ENCODE measurements at regions not wholly inside any gene's neighbourhood (a gene's known extent, or its start where the extent isn't known, plus 50 kb on each side); places are given as distances from the start of the nearest gene placed in this dataset.
"Not testable (repeated sequence)": the region's sequence is repeated elsewhere in the genome, so short reads cannot be mapped to it uniquely, and the experiment has no call there.

- WGBS, 3 donors: 74 to 77% (median 75%) methylated on average over 15 of the region's 15 CpGs
- no peak for DNase-seq
- FAIRE-seq: no peak
- no peaks in the 10 kb centered on the region for H3K4me1 ChIP-seq (ENCODE audit: control insufficient read depth in 3 of 3, insufficient read depth in 2 of 3, low read depth in 1 of 3, low read length in 2 of 3)
- H3K4me3 ChIP-seq (ENCODE audit: low read depth in 1 of 3, low read length in 3 of 3): no peak overlapping the region
- no peaks in the 10 kb centered on the region for H3K27me3 ChIP-seq (ENCODE audit: control insufficient read depth in 3 of 3, insufficient read depth in 3 of 3, low read length in 3 of 3)
- no peak overlapping the region for H3K27ac ChIP-seq (ENCODE audit: low read depth in 1 of 3, low read length in 2 of 3)
- H3K9me3 ChIP-seq (ENCODE audit: control insufficient read depth in 2 of 2, insufficient read depth in 1 of 2, low read depth in 1 of 2, low read length in 1 of 2): peaks cover 0 to 75% of the 10 kb centered on the region in 2 donors
- no peaks in the 10 kb centered on the region for H3K36me3 ChIP-seq (ENCODE audit: control insufficient read depth in 3 of 3, insufficient read depth in 2 of 3, low read depth in 1 of 3, low read length in 3 of 3)
These were observed 583.2 kb downstream of the ALG10 start for GRCh38 chr12:34605510-34605887.

GRCh38 chr12:34605955-34606748 is 583.9 kb downstream of the ALG10 start:
- Histone ChIP-seq H3K36me3 (ENCODE audit: control insufficient read depth in 3 of 3, insufficient read depth in 2 of 3, low read depth in 1 of 3, low read length in 3 of 3) (no peaks in the 10 kb centered on the region), H3K4me3 (ENCODE audit: low read depth in 1 of 3, low read length in 3 of 3) (no peak overlapping the region), H3K27me3 (ENCODE audit: control insufficient read depth in 3 of 3, insufficient read depth in 3 of 3, low read length in 3 of 3) (no peaks in the 10 kb centered on the region), H3K27ac (ENCODE audit: low read depth in 1 of 3, low read length in 2 of 3) (no peak overlapping the region), H3K4me1 (ENCODE audit: control insufficient read depth in 3 of 3, insufficient read depth in 2 of 3, low read depth in 1 of 3, low read length in 2 of 3) (no peaks in the 10 kb centered on the region), H3K9me3 (ENCODE audit: control insufficient read depth in 2 of 2, insufficient read depth in 1 of 2, low read depth in 1 of 2, low read length in 1 of 2) (peaks cover 0 to 68% of the 10 kb centered on the region in 2 donors)
- FAIRE-seq (no peak), DNase-seq (peak in 1 of 2 donors; percentile 1)
- 60 to 69% (median 64%) methylated on average over 27 of the region's 27 CpGs for WGBS, 3 donors

DNA sequence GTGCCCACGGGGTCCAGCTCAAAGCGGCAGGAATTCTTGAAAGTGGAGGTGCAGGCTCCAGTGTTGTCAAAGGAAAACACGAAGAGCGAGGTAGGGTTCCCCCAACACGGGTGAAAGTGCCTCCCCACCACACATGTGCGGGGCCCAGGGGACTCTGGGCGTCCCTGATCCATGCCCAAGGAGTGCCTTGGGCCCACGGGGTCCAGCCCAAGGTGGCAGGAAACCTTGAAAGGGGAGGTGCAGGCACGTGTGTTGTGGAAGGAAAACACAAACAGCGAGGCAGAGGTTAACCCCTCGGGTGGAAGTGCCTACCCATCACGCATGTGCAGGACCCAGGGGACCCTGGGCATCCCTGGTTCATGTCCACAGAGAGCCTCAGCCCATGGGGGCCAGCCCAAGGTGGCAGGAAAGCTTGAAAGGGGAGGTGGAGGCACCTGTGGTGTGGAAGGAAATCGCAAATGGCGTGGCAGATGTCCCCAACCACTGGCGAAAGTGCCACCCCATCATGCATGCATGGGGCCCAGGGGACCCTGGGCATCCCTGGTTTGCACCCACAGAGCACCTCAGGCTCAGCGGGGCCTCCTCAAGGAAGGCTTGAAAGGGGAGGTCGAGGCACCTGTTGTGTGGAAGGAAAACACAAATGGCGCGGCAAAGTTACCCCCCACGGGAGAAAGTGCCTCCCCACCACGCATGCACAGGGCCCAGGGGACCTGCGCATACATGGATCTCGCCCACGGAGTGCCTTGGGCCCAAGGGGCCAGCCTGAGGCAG is 584.6 kb downstream of the ALG10 start:
- Histone ChIP-seq H3K9me3 (ENCODE audit: control insufficient read depth in 2 of 2, insufficient read depth in 1 of 2, low read depth in 1 of 2, low read length in 1 of 2) (peaks cover 0 to 60% of the 10 kb centered on the region in 2 donors), H3K27me3 (ENCODE audit: control insufficient read depth in 3 of 3, insufficient read depth in 3 of 3, low read length in 3 of 3) (no peaks in the 10 kb centered on the region), H3K36me3 (ENCODE audit: control insufficient read depth in 3 of 3, insufficient read depth in 2 of 3, low read depth in 1 of 3, low read length in 3 of 3) (no peaks in the 10 kb centered on the region), H3K4me1 (ENCODE audit: control insufficient read depth in 3 of 3, insufficient read depth in 2 of 3, low read depth in 1 of 3, low read length in 2 of 3) (no peaks in the 10 kb centered on the region), H3K27ac (ENCODE audit: low read depth in 1 of 3, low read length in 2 of 3) (no peak overlapping the region), H3K4me3 (ENCODE audit: low read depth in 1 of 3, low read length in 3 of 3) (no peak overlapping the region)
- DNase-seq (no peak), FAIRE-seq (no peak)
- WGBS, 3 donors: 57 to 60% (median 60%) methylated on average over 24 of the region's 24 CpGs

DNA sequence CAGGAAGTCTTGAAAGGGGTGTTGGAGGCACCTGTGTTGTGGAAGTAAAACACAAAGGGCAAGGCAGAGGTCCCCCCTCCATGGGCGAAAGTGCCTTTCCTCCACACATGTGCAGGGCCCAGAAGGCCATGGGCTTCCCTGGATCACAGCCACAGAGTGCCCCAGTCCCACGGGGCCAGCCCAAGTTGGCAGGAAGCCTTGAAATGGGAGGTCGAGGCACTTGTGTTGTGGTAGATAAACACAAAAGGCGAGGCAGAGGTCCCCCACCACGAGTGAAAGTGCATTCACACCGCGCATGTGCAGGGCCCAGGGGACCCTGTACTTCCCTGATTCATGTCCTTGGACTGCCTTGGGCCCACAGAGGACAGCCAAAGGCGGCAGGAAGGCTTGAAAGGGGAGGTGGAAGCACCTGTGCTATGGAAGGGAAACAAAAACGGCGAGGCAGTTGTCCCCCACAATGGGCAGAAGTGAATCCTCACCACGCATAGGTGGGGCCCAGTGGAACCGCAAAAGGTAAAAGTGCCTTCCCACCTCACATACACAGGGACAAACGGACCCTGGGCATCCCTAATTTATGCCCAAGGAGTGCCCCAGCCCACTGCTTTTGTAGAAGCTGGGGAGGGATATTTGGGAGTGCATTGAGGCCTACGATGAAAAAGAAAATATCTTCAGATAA is 585.4 kb downstream of the ALG10 start:
- FAIRE-seq (no peak), DNase-seq (no peak)
- H3K9me3 ChIP-seq (ENCODE audit: control insufficient read depth in 2 of 2, insufficient read depth in 1 of 2, low read depth in 1 of 2, low read length in 1 of 2): peaks cover 0 to 53% of the 10 kb centered on the region in 2 donors
- no peaks in the 10 kb centered on the region for H3K36me3 ChIP-seq (ENCODE audit: control insufficient read depth in 3 of 3, insufficient read depth in 2 of 3, low read depth in 1 of 3, low read length in 3 of 3)
- 63 to 73% (median 65%) methylated on average over 14 of the region's 14 CpGs for WGBS, 3 donors
- no peaks in the 10 kb centered on the region for H3K27me3 ChIP-seq (ENCODE audit: control insufficient read depth in 3 of 3, insufficient read depth in 3 of 3, low read length in 3 of 3)
- H3K27ac ChIP-seq (ENCODE audit: low read depth in 1 of 3, low read length in 2 of 3): no peak overlapping the region
- no peak overlapping the region for H3K4me3 ChIP-seq (ENCODE audit: low read depth in 1 of 3, low read length in 3 of 3)
- no peaks in the 10 kb centered on the region for H3K4me1 ChIP-seq (ENCODE audit: control insufficient read depth in 3 of 3, insufficient read depth in 2 of 3, low read depth in 1 of 3, low read length in 2 of 3)

DNA sequence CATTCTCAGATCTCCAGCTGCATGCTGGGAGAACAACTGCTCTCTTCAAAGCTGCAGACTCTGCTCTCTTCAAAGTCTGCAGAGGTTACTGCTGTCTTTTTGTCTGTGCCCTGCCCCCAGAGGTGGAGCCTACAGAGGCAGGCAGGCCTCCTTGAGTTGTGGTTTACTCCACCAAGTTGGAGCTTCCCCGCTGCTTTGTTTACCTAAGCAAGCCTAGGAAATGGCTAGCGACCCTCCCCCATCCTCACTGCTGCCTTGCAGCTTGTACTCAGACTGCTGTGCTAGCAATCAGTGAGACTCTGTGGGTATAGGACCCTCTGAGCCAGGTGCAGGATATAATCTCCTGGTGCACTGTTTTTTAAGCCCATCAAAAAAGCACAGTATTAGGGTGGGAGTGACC is 591.7 kb downstream of the ALG10 start:
- not testable (repeated sequence) for FAIRE-seq; H3K9me3 ChIP-seq (ENCODE audit: control insufficient read depth in 2 of 2, insufficient read depth in 1 of 2, low read depth in 1 of 2, low read length in 1 of 2)
- WGBS, 3 donors: 55 to 90% (median 61%) methylated on average over 2 of the region's 2 CpGs

DNA sequence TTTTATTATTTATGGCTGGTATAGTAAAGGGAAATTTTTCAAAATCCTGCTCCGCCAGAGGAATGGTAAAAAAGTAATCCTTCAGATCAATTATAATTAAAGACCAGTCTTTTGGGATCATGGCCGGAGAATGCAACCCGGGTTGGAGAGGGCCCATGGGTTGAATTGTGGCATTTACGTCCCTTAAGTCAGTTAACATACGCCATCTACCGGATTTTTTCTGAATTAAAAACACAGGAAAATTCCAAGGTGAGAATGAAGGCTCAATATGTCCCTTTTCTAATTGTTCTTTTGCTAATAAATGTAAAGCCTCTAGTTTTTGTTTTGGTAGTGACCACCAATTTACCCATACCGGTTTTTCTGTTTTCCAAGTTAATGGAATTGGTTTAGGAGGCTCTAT is 602.8 kb downstream of the ALG10 start:
- no peak overlapping the region for H3K27ac ChIP-seq (ENCODE audit: low read depth in 1 of 3, low read length in 2 of 3)
- no peak for FAIRE-seq
- H3K4me1 ChIP-seq (ENCODE audit: control insufficient read depth in 3 of 3, insufficient read depth in 2 of 3, low read depth in 1 of 3, low read length in 2 of 3): no peaks in the 10 kb centered on the region
- no peak overlapping the region for H3K4me3 ChIP-seq (ENCODE audit: low read depth in 1 of 3, low read length in 3 of 3)
- DNase-seq: no peak
- H3K27me3 ChIP-seq (ENCODE audit: control insufficient read depth in 3 of 3, insufficient read depth in 3 of 3, low read length in 3 of 3): no peaks in the 10 kb centered on the region
- no peaks in the 10 kb centered on the region for H3K36me3 ChIP-seq (ENCODE audit: control insufficient read depth in 3 of 3, insufficient read depth in 2 of 3, low read depth in 1 of 3, low read length in 3 of 3)
- 37 to 49% (median 38%) methylated on average over 7 of the region's 7 CpGs for WGBS, 3 donors
- H3K9me3 ChIP-seq (ENCODE audit: control insufficient read depth in 2 of 2, insufficient read depth in 1 of 2, low read depth in 1 of 2, low read length in 1 of 2): peaks cover 0 to 26% of the 10 kb centered on the region in 2 donors

More for the DNA sequence above, 591.7 kb downstream of the ALG10 start:
- DNase-seq; H3K27ac ChIP-seq (ENCODE audit: low read depth in 1 of 3, low read length in 2 of 3); H3K4me1 ChIP-seq (ENCODE audit: control insufficient read depth in 3 of 3, insufficient read depth in 2 of 3, low read depth in 1 of 3, low read length in 2 of 3); H3K36me3 ChIP-seq (ENCODE audit: control insufficient read depth in 3 of 3, insufficient read depth in 2 of 3, low read depth in 1 of 3, low read length in 3 of 3); H3K4me3 ChIP-seq (ENCODE audit: low read depth in 1 of 3, low read length in 3 of 3); H3K27me3 ChIP-seq (ENCODE audit: control insufficient read depth in 3 of 3, insufficient read depth in 3 of 3, low read length in 3 of 3): not testable (repeated sequence)

DNA sequence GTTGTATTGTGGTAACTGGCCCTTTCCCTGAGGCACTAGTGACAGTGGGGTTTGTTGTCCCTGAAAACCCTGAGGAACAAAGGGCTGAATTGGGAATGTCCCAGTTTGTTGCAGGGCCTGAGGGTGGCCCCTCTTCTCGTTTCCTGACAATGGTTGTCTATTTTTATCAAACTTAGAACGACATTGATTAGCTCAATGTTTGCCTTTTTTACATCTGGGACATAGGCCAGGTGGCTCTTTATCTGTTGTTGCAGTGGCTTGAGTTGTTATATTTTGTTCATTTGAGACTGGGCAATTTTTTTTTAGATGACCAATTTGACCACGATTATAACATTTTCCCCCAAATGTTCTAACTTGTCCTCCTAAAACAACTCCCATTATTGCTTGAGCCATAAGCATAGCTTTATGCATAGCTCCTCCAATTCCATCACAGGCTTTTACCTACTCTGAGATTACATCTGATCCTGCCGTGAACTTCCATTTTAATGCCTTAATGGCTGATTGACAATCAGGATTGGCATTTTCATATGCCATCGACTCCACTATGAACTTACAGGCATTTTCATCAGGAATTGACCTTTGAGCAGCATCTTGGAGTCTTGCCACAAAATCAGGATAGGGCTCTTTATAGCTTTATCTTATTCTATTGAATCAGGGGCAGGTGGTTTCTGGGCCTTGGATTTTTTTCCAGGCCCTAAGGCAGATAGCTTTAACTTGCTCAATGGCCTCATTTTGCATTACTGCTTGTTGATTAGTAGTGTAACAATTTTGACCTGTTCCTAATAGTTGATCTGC is 604.3 kb downstream of the ALG10 start:
- H3K9me3 ChIP-seq (ENCODE audit: control insufficient read depth in 2 of 2, insufficient read depth in 1 of 2, low read depth in 1 of 2, low read length in 1 of 2): peaks cover 0 to 23% of the 10 kb centered on the region in 2 donors
- DNase-seq: no peak
- FAIRE-seq: no peak
- H3K4me3 ChIP-seq (ENCODE audit: low read depth in 1 of 3, low read length in 3 of 3): no peak overlapping the region
- WGBS, 3 donors: 32 to 60% (median 54%) methylated on average over 5 of the region's 5 CpGs
- H3K4me1 ChIP-seq (ENCODE audit: control insufficient read depth in 3 of 3, insufficient read depth in 2 of 3, low read depth in 1 of 3, low read length in 2 of 3): no peaks in the 10 kb centered on the region
- H3K27me3 ChIP-seq (ENCODE audit: control insufficient read depth in 3 of 3, insufficient read depth in 3 of 3, low read length in 3 of 3): no peaks in the 10 kb centered on the region
- H3K36me3 ChIP-seq (ENCODE audit: control insufficient read depth in 3 of 3, insufficient read depth in 2 of 3, low read depth in 1 of 3, low read length in 3 of 3): no peaks in the 10 kb centered on the region
- H3K27ac ChIP-seq (ENCODE audit: low read depth in 1 of 3, low read length in 2 of 3): no peak overlapping the region
